ENCODE measurements at regions not wholly inside any gene's neighbourhood (a gene's known extent, or its start where the extent isn't known, plus 50 kb on each side); places are given as distances from the start of the nearest gene placed in this dataset.

GRCh38 chr13:103157434-103158145 is 91.4 kb upstream of the SLC10A2 start:
- TF ChIP-seq EP300 (IDR thresholded peaks at IDR 0.05) (no peak), POLR2AphosphoS5 (IDR thresholded peaks at IDR 0.05) (no peak)
- TF ChIP-seq, protein P1, sequence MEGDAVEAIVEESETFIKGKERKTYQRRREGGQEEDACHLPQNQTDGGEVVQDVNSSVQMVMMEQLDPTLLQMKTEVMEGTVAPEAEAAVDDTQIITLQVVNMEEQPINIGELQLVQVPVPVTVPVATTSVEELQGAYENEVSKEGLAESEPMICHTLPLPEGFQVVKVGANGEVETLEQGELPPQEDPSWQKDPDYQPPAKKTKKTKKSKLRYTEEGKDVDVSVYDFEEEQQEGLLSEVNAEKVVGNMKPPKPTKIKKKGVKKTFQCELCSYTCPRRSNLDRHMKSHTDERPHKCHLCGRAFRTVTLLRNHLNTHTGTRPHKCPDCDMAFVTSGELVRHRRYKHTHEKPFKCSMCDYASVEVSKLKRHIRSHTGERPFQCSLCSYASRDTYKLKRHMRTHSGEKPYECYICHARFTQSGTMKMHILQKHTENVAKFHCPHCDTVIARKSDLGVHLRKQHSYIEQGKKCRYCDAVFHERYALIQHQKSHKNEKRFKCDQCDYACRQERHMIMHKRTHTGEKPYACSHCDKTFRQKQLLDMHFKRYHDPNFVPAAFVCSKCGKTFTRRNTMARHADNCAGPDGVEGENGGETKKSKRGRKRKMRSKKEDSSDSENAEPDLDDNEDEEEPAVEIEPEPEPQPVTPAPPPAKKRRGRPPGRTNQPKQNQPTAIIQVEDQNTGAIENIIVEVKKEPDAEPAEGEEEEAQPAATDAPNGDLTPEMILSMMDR (IDR thresholded peaks at IDR 0.05), result no peak

All from gastroesophageal sphincter (tissue), 3 donors.